GM18502 (cell line): ENCODE measurements at regions not wholly inside any gene's neighbourhood (a gene's known extent, or its start where the extent isn't known, plus 50 kb on each side); places are given as distances from the start of the nearest gene placed in this dataset.

Source experiments
- ATAC-seq: cut with Tn5 transposase; IDR thresholded peaks from one replicate; pipeline ENCODE4 v1.9.1; 2021; ENCODE audit warnings: mild to moderate bottlenecking; ENCODE audit not compliant: unreplicated experiment, poor library complexity

DNA sequence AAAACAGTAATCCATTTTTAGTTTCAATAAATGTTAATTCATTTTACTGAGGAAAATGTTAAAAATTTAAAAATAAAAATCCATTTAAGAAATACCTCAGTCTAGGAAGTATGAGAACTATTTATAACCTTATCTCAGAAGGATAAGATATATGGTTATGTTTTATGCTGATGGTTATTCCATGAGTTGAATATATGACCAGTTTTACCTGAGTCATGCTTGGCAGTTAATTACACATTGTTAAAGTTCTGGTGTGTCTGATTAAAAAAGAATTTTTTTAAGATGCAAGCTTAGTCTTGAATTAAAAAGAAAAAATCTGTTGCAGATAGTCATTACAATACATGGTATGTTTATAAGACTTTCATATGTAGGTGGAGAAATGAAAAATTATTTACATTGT is 191.7 kb downstream of the ARL4A start:
- no peak for ATAC-seq

- ATAC-seq = no peak
Measured at GRCh38 chr7:12881712-12882111, 194.3 kb downstream of the ARL4A start.

DNA sequence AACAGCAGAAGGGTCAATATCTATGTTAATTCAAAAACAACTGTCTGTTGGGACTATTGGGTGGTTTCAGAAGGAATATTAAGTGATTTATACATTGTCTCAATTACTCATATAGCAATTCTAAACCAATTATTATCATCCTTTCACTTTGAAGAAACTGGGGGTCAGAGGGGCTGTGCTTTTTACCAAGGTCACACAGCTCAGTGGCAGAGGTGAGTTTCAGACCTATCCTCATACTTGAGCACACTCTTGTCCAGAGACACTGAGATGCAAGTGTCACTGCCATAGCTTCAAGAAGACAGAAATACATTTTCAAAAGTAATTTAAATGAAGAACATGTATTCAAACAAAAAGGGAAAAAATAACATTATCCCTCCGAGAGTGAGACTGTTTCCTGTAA is 195.3 kb downstream of the ARL4A start:
- ATAC-seq = no peak

GRCh38 chr7:12884033-12884432 is 196.6 kb downstream of the ARL4A start:
- no peak for ATAC-seq

DNA sequence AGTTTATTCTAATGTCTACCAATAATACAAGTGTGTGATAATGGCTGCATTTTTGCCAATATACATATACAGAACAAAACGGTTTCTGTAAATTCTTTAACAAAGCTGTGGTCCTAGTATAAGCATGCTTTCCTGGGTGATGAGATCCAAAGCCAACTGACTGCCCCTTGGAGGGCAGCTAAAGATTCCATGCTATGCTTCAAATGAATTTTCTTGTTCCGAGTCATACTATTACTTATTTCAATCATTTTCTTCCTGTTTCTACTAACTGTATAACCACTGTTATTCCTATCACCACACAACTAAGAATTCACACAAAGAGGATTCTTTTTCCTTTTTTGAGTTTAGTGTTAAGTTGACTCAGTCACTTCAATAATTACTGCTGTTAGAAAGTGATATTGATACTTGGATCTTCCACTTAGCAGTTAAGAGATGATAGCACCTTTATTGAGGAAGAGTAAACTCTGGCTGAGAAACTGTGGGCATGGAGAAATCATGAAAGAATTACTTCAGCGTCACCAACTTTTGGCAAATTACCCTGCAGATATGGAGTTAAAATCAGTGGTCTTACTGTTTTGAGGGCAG is 197.5 kb downstream of the ARL4A start:
- ATAC-seq = no peak

GRCh38 chr7:12888717-12889116 is 201.3 kb downstream of the ARL4A start:
- no peak for ATAC-seq

DNA sequence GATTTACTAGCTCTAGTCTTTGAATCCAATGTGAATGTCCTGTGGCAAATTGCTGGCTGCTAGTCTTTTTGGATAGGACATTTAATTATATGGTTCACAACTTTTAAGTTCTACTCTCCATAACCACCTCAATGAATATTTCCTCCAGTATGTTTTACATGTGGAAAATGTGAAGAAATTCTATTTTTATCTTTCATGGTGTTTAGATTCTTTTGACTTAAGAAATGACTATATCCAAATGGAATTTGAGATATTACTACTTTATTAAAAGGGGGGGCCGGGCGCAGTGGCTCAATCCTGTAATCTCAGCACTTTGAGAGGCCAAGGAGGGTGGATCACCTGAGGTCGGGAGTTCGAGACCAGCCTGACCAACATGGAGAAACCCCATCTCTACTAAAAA is 202.0 kb downstream of the ARL4A start:
- ATAC-seq = no peak

DNA sequence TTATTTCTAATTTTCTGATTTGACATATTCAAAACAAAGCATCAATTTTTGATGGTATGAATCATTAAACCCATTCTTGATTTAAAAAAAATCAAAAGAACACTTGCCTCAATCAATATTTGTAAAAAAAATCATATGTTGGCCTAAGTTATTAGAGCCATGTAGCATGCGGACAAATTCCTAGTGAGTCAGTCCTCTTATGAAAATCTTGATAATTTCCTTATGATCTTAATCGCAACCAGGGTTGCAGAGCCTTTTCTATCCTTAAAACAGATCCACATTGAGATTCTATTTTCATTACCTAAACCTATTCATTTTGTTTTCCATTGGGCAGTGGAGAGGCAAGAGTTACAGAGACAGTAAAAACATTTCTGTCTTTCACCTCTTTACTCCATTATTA is 203.2 kb downstream of the ARL4A start:
- ATAC-seq = no peak

DNA sequence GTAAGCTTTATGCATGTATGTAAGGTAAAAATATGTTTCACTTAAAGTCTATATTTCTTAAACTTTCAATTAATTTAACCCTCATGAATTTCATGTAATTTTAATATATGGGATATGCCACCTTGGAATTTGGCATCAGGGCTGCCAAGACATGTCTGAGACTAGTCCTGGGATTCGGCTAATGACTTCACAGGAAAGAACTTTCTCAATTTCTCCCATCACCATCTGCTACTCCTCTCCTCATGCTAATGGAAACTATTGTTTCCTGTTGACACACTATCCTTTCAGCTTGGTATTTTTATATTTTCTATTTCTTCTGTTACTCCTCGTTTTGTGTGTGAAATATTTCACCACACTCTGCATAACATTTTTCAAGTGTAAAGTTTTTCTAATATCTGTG is 205.9 kb downstream of the ARL4A start:
- ATAC-seq = no peak

DNA sequence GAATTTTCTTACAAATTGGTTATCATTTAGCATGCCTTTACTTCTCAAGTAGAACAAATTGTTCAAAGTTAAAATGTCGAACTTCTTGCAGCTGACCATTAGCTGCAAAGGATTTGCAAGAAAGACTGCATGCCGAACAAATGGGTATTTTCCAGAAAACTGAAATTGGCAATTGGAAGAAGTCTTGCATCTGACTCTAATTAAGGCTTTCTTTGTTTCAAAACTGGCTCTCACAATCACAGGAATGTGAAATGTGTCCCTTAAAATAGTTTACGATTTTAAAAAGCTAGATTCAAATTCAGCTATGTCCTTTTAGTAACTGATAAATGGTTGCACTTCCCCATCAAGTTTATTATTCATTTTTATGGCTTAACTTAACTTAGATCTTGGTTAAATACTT is 207.9 kb downstream of the ARL4A start:
- no peak for ATAC-seq

- ATAC-seq = no peak
Measured at GRCh38 chr7:12896316-12896715, 208.9 kb downstream of the ARL4A start.

- ATAC-seq = no peak
Measured at GRCh38 chr7:12898004-12898403, 210.6 kb downstream of the ARL4A start.

- no peak for ATAC-seq
Measured at GRCh38 chr7:12898620-12899019, 211.2 kb downstream of the ARL4A start.

- ATAC-seq = no peak
Measured at GRCh38 chr7:12905671-12906070, 218.2 kb downstream of the ARL4A start.

GRCh38 chr7:12907774-12908173 is 220.3 kb downstream of the ARL4A start:
- peak; percentile 63 for ATAC-seq

GRCh38 chr7:12909483-12909882 is 222.1 kb downstream of the ARL4A start:
- ATAC-seq = no peak

DNA sequence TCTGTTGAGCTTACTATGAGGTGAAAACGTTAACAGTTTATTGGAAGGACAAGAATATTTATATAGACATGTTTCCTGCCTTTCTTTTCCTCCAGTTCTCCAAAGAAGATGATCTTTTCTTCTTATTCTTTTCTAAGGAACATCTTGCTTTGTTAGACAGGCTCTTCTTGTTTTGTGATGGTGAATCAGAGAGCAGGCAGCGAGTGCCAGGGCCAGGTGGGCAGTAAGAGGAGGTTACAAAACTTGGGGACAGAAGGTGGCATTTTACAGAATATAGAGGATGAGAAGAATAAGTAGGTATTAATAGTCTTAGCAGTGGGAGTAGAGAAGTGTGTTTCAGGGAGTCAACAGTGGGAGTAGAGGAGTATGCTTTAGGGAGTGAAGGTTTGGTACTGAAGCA is 223.6 kb downstream of the ARL4A start:
- no peak for ATAC-seq

DNA sequence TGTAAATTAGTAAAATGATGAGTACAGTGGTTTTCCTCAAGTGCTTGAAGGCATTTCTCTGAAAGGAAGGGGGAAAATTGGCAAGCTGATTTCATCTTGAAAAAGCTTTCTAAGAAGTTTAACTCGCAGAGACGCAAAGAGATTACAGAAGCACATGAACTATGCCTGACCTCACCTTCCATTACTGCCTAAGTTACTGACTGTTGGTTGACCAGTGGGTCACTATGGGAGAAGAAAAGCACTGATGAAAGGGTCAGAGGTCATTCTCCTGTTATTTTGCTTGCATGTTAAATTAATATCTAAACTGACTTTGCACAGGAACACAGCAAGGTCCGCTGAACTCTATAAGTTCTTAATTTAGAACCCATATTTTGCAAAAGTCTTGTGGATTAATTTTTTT is 225.6 kb downstream of the ARL4A start:
- ATAC-seq = no peak

GRCh38 chr7:12917801-12918200 is 230.4 kb downstream of the ARL4A start:
- ATAC-seq = no peak

GRCh38 chr7:12921751-12922345 is 234.4 kb downstream of the ARL4A start:
- no peak for ATAC-seq

- ATAC-seq = no peak
Measured at GRCh38 chr7:12923971-12924370, 236.5 kb downstream of the ARL4A start.

- no peak for ATAC-seq
Measured at GRCh38 chr7:12926206-12926605, 238.8 kb downstream of the ARL4A start.
